Spleen (tissue), 11 donors: ENCODE measurements at regions not wholly inside any gene's neighbourhood (a gene's known extent, or its start where the extent isn't known, plus 50 kb on each side); places are given as distances from the start of the nearest gene placed in this dataset.

Experiments
- DNase-seq: peaks from one replicate; pipeline ENCODE4 v3.0.0-alpha.2; 2020
- H3K27ac ChIP-seq, 8 donors: fragments of 200-600 bp; sonication (generic) in 7 of 8; 1 replicate in 4 of 8; 2 replicates in 4 of 8; pipeline versions ENCODE4 v1.5.0 to v1.8.0; 2016 to 2021; ENCODE audit warnings: inconsistent platforms in 4 of 8, mild to moderate bottlenecking in 4 of 8, moderate library complexity in 1 of 8
- H3K27me3 ChIP-seq, 7 donors: fragments of 200-600 bp; sonication (generic) in 6 of 7; replicated peaks in 1 of 7; 1 replicate in 4 of 7; 2 replicates in 3 of 7; pipeline versions ENCODE4 v1.5.0 to v1.8.0; 2016 to 2021; ENCODE audit warnings: inconsistent platforms in 3 of 7, mild to moderate bottlenecking in 1 of 7
- H3K36me3 ChIP-seq, 6 donors: fragments of 200-600 bp; sonication (generic) in 5 of 6; 1 replicate in 4 of 6; 2 replicates in 2 of 6; pipeline versions ENCODE4 v1.5.0 to v1.8.0; 2016 to 2021; ENCODE audit warnings: inconsistent platforms in 2 of 6
- H3K4me1 ChIP-seq, 6 donors: fragments of 200-600 bp; sonication (generic) in 5 of 6; 1 replicate in 3 of 6; 2 replicates in 3 of 6; pipeline versions ENCODE4 v1.5.0 to v1.8.0; 2016 to 2021; ENCODE audit warnings: inconsistent platforms in 3 of 6
- H3K4me3 ChIP-seq, 8 donors: fragments of 200-600 bp; sonication (generic) in 7 of 8; 1 replicate in 4 of 8; 2 replicates in 4 of 8; pipeline versions ENCODE4 v1.5.0 to v1.8.0; 2016 to 2021; ENCODE audit warnings: inconsistent platforms in 4 of 8, mild to moderate bottlenecking in 4 of 8, moderate library complexity in 2 of 8
- H3K9me3 ChIP-seq, 8 donors: fragments of 200-600 bp; sonication (generic) in 7 of 8; 1 replicate in 4 of 8; 2 replicates in 4 of 8; pipeline versions ENCODE4 v1.5.0 to v1.8.0; 2016 to 2021; ENCODE audit warnings: inconsistent platforms in 4 of 8
- POLR2A ChIP-seq, 3 donors: fragments of 450-650 bp; IDR thresholded peaks; one replicate each; pipeline ENCODE4 v1.5.1; 2017; ENCODE audit warnings: antibody characterized with exemption in 3 of 3, mild to moderate bottlenecking in 1 of 3
- POLR2AphosphoS5 ChIP-seq, 3 donors: sonication (generic); formaldehyde crosslinking; IDR thresholded peaks; one replicate each; pipeline ENCODE4 v1.5.1; 2017; ENCODE audit warnings: antibody characterized with exemption in 3 of 3
- WGBS, 5 donors: extraction: QIAGEN DNeasy Blood & Tissue Kit in 3 of 5; methylation state at CpG; one replicate each; pipeline versions ENCODE4 v1.1.5 to v1.1.7; 2013 to 2018; 5-methylcytosine and 5-hydroxymethylcytosine counted together
- intact Hi-C: fragments of 100-400 bp; cut with DNase I; formaldehyde crosslinking; loops from one replicate; pipeline ENCODE4 v1.15.0; 2023; ENCODE audit warnings: low total_unique reads
- TF ChIP-seq, protein P1 (sequence below), 11 experiments: fragments of 200-600 bp in 7 of 11; fragments of 450-650 bp in 4 of 11; sonication (generic) in 4 of 11; IDR thresholded peaks in 8 of 11; conservative IDR thresholded peaks in 3 of 11; 1 replicate in 7 of 11; 2 replicates in 4 of 11; pipeline versions ENCODE4 v1.4.0 to v1.8.0; 2016 to 2021; ENCODE audit warnings: antibody characterized with exemption in 11 of 11, inconsistent platforms in 4 of 11, mild to moderate bottlenecking in 1 of 11
- donor health status: healthy with polysubstance abuse.
- donor health status: DM: no; HTN: no; CAD: no; lungs with moderate emphysema.
- donor health status: DM: no; HTN: no; CAD: no.
- donor health status: Bipolar disorder and iron deficiency.
- donor health status: healthy.
- donor health status: DM: no; HTN: no; CAD: no.
- donor health status: DM: yes; HTN: yes; CAD: no.

- DNase-seq, result no peak
- Histone ChIP-seq H3K27ac (no peak overlapping the region), H3K9me3 (no peaks in the 10 kb centered on the region), H3K36me3 (no peaks in the 10 kb centered on the region), H3K27me3 (no peaks in the 10 kb centered on the region), H3K4me3 (no peak overlapping the region), H3K4me1 (no peaks in the 10 kb centered on the region)
- intact Hi-C loops, result no loop called here
- TF ChIP-seq, protein P1, sequence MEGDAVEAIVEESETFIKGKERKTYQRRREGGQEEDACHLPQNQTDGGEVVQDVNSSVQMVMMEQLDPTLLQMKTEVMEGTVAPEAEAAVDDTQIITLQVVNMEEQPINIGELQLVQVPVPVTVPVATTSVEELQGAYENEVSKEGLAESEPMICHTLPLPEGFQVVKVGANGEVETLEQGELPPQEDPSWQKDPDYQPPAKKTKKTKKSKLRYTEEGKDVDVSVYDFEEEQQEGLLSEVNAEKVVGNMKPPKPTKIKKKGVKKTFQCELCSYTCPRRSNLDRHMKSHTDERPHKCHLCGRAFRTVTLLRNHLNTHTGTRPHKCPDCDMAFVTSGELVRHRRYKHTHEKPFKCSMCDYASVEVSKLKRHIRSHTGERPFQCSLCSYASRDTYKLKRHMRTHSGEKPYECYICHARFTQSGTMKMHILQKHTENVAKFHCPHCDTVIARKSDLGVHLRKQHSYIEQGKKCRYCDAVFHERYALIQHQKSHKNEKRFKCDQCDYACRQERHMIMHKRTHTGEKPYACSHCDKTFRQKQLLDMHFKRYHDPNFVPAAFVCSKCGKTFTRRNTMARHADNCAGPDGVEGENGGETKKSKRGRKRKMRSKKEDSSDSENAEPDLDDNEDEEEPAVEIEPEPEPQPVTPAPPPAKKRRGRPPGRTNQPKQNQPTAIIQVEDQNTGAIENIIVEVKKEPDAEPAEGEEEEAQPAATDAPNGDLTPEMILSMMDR (IDR thresholded peaks at IDR 0.05 in 8 of 11, conservative IDR thresholded peaks at IDR 0.05 in 3 of 11), result no peak
- TF ChIP-seq POLR2AphosphoS5 (IDR thresholded peaks at IDR 0.05) (no peak), POLR2A (IDR thresholded peaks at IDR 0.05) (no peak)
- WGBS, 5 donors, result 72 to 81% (median 78%) methylated on average over 5 of the region's 5 CpGs
Measured at GRCh38 chr9:16252616-16253015, 617.9 kb downstream of the BNC2 start.

DNA sequence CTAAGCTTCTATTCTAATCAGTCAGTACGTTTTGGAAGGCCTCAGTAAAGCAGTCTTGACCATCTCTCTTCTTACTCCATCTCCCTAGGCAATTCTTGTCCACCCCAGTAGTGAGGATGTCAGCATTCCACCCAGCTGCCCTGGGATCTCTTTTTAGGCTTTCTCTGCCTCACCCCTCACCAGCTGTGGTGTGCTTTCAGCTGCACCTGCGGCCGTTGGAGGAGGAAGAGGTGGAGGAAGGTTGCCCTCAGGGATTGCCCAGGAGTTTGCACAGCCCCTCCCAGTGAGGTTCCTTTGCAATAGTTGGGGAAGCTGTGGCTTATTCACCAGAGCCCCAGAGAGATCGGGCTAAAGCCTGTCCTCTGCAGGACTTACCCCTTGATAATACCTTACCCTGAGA lies 615.8 kb downstream of the BNC2 start:
- Histone ChIP-seq H3K9me3 (no peaks in the 10 kb centered on the region), H3K27me3 (peaks cover 0 to 6% (median 0%) of the 10 kb centered on the region in 7 donors), H3K27ac (no peak overlapping the region), H3K4me3 (no peak overlapping the region), H3K36me3 (no peaks in the 10 kb centered on the region), H3K4me1 (no peaks in the 10 kb centered on the region)
- DNase-seq, result no peak
- WGBS, 5 donors, result 31 to 62% (median 40%) methylated on average over 4 of the region's 4 CpGs
- TF ChIP-seq, protein P1 (IDR thresholded peaks at IDR 0.05 in 8 of 11, conservative IDR thresholded peaks at IDR 0.05 in 3 of 11), result no peak
- TF ChIP-seq POLR2AphosphoS5 (IDR thresholded peaks at IDR 0.05), result no peak
- TF ChIP-seq POLR2A (IDR thresholded peaks at IDR 0.05), result no peak
- intact Hi-C loops, result no loop called here

DNA sequence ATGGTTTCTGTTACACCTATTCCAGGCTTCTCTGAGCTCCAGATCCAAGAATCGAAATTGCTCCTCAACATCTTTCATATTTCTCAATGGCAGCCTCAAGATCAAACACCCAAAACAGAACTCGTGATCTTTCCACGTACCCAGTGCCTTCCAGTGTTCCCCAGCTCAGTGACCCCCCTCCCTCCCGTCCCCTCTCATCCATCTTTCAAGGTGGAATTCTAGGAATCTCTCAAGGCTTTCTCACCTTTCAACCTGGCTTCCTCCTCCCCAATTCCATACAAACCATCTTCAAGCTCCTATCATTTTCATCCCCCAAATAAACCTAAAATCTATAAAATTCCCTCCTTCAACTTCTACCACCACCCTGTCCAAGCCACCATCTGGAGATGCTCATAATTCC lies 615.3 kb downstream of the BNC2 start:
- TF ChIP-seq, protein P1 (IDR thresholded peaks at IDR 0.05 in 8 of 11, conservative IDR thresholded peaks at IDR 0.05 in 3 of 11), result no peak
- TF ChIP-seq POLR2AphosphoS5 (IDR thresholded peaks at IDR 0.05), result no peak
- no peak for TF ChIP-seq POLR2A (IDR thresholded peaks at IDR 0.05)
- no peaks in the 10 kb centered on the region for H3K4me1 ChIP-seq
- H3K36me3 ChIP-seq, result no peaks in the 10 kb centered on the region
- intact Hi-C loops, result no loop called here
- DNase-seq, result no peak
- H3K4me3 ChIP-seq, result no peak overlapping the region
- 61 to 78% (median 71%) methylated on average over 4 of the region's 4 CpGs for WGBS, 5 donors
- H3K27ac ChIP-seq, result no peak overlapping the region
- no peaks in the 10 kb centered on the region for H3K9me3 ChIP-seq
- peaks cover 0 to 6% (median 0%) of the 10 kb centered on the region in 7 donors for H3K27me3 ChIP-seq

DNA sequence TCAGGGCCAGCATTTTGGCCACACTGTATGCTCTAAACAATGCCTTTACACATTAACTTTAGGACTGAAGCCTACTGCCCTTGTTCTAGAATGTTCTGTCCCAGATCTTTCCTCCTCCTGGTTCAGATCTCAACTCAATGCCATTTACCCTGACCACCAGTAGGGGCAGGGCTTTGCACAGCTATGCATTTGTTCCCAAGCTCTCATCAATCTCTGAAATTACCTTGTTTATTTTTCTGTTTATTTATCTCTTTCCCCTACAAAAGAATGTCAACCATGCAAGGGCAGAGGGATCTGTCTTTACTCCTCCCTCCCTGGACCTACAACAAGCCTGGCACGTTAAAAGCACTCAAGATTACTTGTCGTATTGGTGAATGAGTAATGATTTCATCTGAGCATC lies 612.9 kb downstream of the BNC2 start:
- no peak for DNase-seq
- WGBS, 5 donors, result 55 to 74% (median 66%) methylated on average over 2 of the region's 2 CpGs
- Histone ChIP-seq H3K27me3 (peaks cover 0 to 21% (median 0%) of the 10 kb centered on the region in 7 donors), H3K4me3 (no peak overlapping the region), H3K9me3 (no peaks in the 10 kb centered on the region), H3K4me1 (no peaks in the 10 kb centered on the region), H3K27ac (no peak overlapping the region), H3K36me3 (no peaks in the 10 kb centered on the region)
- TF ChIP-seq POLR2AphosphoS5 (IDR thresholded peaks at IDR 0.05), result no peak
- TF ChIP-seq, protein P1 (IDR thresholded peaks at IDR 0.05 in 8 of 11, conservative IDR thresholded peaks at IDR 0.05 in 3 of 11), result peak in 3 of 11 experiments; percentile 18 to 36 (median 27)
- intact Hi-C loops, result no loop called here
